ENCODE measurements at regions not wholly inside any gene's neighbourhood (a gene's known extent, or its start where the extent isn't known, plus 50 kb on each side); places are given as distances from the start of the nearest gene placed in this dataset.

GRCh38 chr9:78896479-78896878 is 599.6 kb downstream of the PSAT1 start:
- Histone ChIP-seq H3K4me3 (ENCODE audit: control insufficient read depth in 1 of 7, extremely low read depth in 1 of 7, insufficient read depth in 4 of 7, low read depth in 2 of 7, low read length in 6 of 7) (no peak overlapping the region), H3K4me1 (ENCODE audit: control extremely low read depth in 1 of 4, control insufficient read depth in 4 of 4, insufficient read depth in 4 of 4, low read length in 3 of 4) (no peaks in the 10 kb centered on the region), H3K27me3 (replicated peaks in 2 of 5; ENCODE audit: control insufficient read depth in 4 of 5, insufficient read depth in 5 of 5, low read length in 4 of 5) (no peaks in the 10 kb centered on the region), H3K36me3 (ENCODE audit: control insufficient read depth in 4 of 4, insufficient read depth in 4 of 4, low read length in 3 of 4) (no peaks in the 10 kb centered on the region), H3K9me3 (ENCODE audit: control extremely low read depth in 1 of 5, control insufficient read depth in 4 of 5, insufficient read depth in 2 of 5, low read depth in 1 of 5, low read length in 4 of 5) (peaks cover 0 to 1% (median 0%) of the 10 kb centered on the region in 5 experiments), H3K27ac (ENCODE audit: insufficient read depth in 1 of 2, low read depth in 1 of 2, low read length in 2 of 2, poor library complexity in 1 of 2, severe bottlenecking in 2 of 2) (no peak overlapping the region)
- DNase-seq, result no peak
- CTCF ChIA-PET, result no interaction called here
- WGBS (ENCODE audit: insufficient coverage), result no CpG with 5 or more reads among the region's 1 CpG
- POLR2A ChIA-PET, result no interaction called here

- Histone ChIP-seq H3K4me1 (ENCODE audit: control extremely low read depth in 1 of 4, control insufficient read depth in 4 of 4, insufficient read depth in 4 of 4, low read length in 3 of 4) (no peaks in the 10 kb centered on the region), H3K9me3 (ENCODE audit: control extremely low read depth in 1 of 5, control insufficient read depth in 4 of 5, insufficient read depth in 2 of 5, low read depth in 1 of 5, low read length in 4 of 5) (peaks cover 0 to 1% (median 0%) of the 10 kb centered on the region in 5 experiments), H3K36me3 (ENCODE audit: control insufficient read depth in 4 of 4, insufficient read depth in 4 of 4, low read length in 3 of 4) (no peaks in the 10 kb centered on the region), H3K4me3 (ENCODE audit: control insufficient read depth in 1 of 7, extremely low read depth in 1 of 7, insufficient read depth in 4 of 7, low read depth in 2 of 7, low read length in 6 of 7) (no peak overlapping the region), H3K27ac (ENCODE audit: insufficient read depth in 1 of 2, low read depth in 1 of 2, low read length in 2 of 2, poor library complexity in 1 of 2, severe bottlenecking in 2 of 2) (no peak overlapping the region), H3K27me3 (replicated peaks in 2 of 5; ENCODE audit: control insufficient read depth in 4 of 5, insufficient read depth in 5 of 5, low read length in 4 of 5) (no peaks in the 10 kb centered on the region)
- ChIA-PET POLR2A (no interaction called here), CTCF (no interaction called here)
- no peak for DNase-seq
- no CpG with 5 or more reads among the region's 1 CpG for WGBS (ENCODE audit: insufficient coverage)
Observed at GRCh38 chr9:78898234-78898633, 601.3 kb downstream of the PSAT1 start.

- Histone ChIP-seq H3K9me3 (ENCODE audit: control extremely low read depth in 1 of 5, control insufficient read depth in 4 of 5, insufficient read depth in 2 of 5, low read depth in 1 of 5, low read length in 4 of 5) (peaks cover 0 to 1% (median 0%) of the 10 kb centered on the region in 5 experiments), H3K4me3 (ENCODE audit: control insufficient read depth in 1 of 7, extremely low read depth in 1 of 7, insufficient read depth in 4 of 7, low read depth in 2 of 7, low read length in 6 of 7) (no peak overlapping the region), H3K36me3 (ENCODE audit: control insufficient read depth in 4 of 4, insufficient read depth in 4 of 4, low read length in 3 of 4) (no peaks in the 10 kb centered on the region), H3K27me3 (replicated peaks in 2 of 5; ENCODE audit: control insufficient read depth in 4 of 5, insufficient read depth in 5 of 5, low read length in 4 of 5) (no peaks in the 10 kb centered on the region), H3K27ac (ENCODE audit: insufficient read depth in 1 of 2, low read depth in 1 of 2, low read length in 2 of 2, poor library complexity in 1 of 2, severe bottlenecking in 2 of 2) (no peak overlapping the region), H3K4me1 (ENCODE audit: control extremely low read depth in 1 of 4, control insufficient read depth in 4 of 4, insufficient read depth in 4 of 4, low read length in 3 of 4) (no peaks in the 10 kb centered on the region)
- no peak for DNase-seq
- 96% methylated on average over 4 of the region's 6 CpGs for WGBS (ENCODE audit: insufficient coverage)
- POLR2A ChIA-PET, result no interaction called here
- CTCF ChIA-PET, result no interaction called here
Observed at GRCh38 chr9:78899006-78899405, 602.1 kb downstream of the PSAT1 start.

- CTCF ChIA-PET, result no interaction called here
- H3K4me3 ChIP-seq (ENCODE audit: control insufficient read depth in 1 of 7, extremely low read depth in 1 of 7, insufficient read depth in 4 of 7, low read depth in 2 of 7, low read length in 6 of 7), result no peak overlapping the region
- DNase-seq, result no peak
- no peaks in the 10 kb centered on the region for H3K27me3 ChIP-seq (replicated peaks in 2 of 5; ENCODE audit: control insufficient read depth in 4 of 5, insufficient read depth in 5 of 5, low read length in 4 of 5)
- no CpG with 5 or more reads among the region's 1 CpG for WGBS (ENCODE audit: insufficient coverage)
- H3K9me3 ChIP-seq (ENCODE audit: control extremely low read depth in 1 of 5, control insufficient read depth in 4 of 5, insufficient read depth in 2 of 5, low read depth in 1 of 5, low read length in 4 of 5), result peaks cover 0 to 1% (median 0%) of the 10 kb centered on the region in 5 experiments
- no peaks in the 10 kb centered on the region for H3K4me1 ChIP-seq (ENCODE audit: control extremely low read depth in 1 of 4, control insufficient read depth in 4 of 4, insufficient read depth in 4 of 4, low read length in 3 of 4)
- H3K27ac ChIP-seq (ENCODE audit: insufficient read depth in 1 of 2, low read depth in 1 of 2, low read length in 2 of 2, poor library complexity in 1 of 2, severe bottlenecking in 2 of 2), result no peak overlapping the region
- POLR2A ChIA-PET, result no interaction called here
- H3K36me3 ChIP-seq (ENCODE audit: control insufficient read depth in 4 of 4, insufficient read depth in 4 of 4, low read length in 3 of 4), result no peaks in the 10 kb centered on the region
Observed at GRCh38 chr9:78900500-78900899, 603.6 kb downstream of the PSAT1 start.

DNA sequence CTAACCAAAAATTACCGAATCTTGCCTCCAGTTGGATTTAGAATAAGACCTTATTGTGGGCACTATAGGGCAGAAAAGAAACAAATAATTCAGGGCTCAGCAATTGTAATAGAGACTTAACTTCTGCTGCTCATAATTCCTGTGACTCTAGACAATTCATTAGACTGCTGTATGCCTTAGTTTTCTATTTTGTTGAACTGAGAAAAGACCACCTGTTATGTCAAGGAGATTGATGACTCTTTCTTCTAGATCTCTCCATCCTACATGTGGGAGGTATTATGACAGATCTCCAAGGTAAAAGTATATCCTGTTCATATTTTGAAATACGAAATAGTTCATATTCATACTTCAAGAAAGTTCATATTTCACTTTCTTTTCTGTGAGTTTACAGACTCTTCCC is 605.1 kb downstream of the PSAT1 start:
- Histone ChIP-seq H3K4me3 (ENCODE audit: control insufficient read depth in 1 of 7, extremely low read depth in 1 of 7, insufficient read depth in 4 of 7, low read depth in 2 of 7, low read length in 6 of 7) (no peak overlapping the region), H3K9me3 (ENCODE audit: control extremely low read depth in 1 of 5, control insufficient read depth in 4 of 5, insufficient read depth in 2 of 5, low read depth in 1 of 5, low read length in 4 of 5) (peaks cover 0 to 1% (median 0%) of the 10 kb centered on the region in 5 experiments), H3K4me1 (ENCODE audit: control extremely low read depth in 1 of 4, control insufficient read depth in 4 of 4, insufficient read depth in 4 of 4, low read length in 3 of 4) (no peaks in the 10 kb centered on the region), H3K27me3 (replicated peaks in 2 of 5; ENCODE audit: control insufficient read depth in 4 of 5, insufficient read depth in 5 of 5, low read length in 4 of 5) (no peaks in the 10 kb centered on the region), H3K36me3 (ENCODE audit: control insufficient read depth in 4 of 4, insufficient read depth in 4 of 4, low read length in 3 of 4) (no peaks in the 10 kb centered on the region), H3K27ac (ENCODE audit: insufficient read depth in 1 of 2, low read depth in 1 of 2, low read length in 2 of 2, poor library complexity in 1 of 2, severe bottlenecking in 2 of 2) (no peak overlapping the region)
- WGBS (ENCODE audit: insufficient coverage), result 83% methylated on average over 1 of the region's 2 CpGs
- CTCF ChIA-PET, result no interaction called here
- no peak for DNase-seq
- POLR2A ChIA-PET, result no interaction called here

GRCh38 chr9:78903581-78903980 is 606.7 kb downstream of the PSAT1 start:
- ChIA-PET CTCF (no interaction called here), POLR2A (no interaction called here)
- Histone ChIP-seq H3K4me3 (ENCODE audit: control insufficient read depth in 1 of 7, extremely low read depth in 1 of 7, insufficient read depth in 4 of 7, low read depth in 2 of 7, low read length in 6 of 7) (no peak overlapping the region), H3K27ac (ENCODE audit: insufficient read depth in 1 of 2, low read depth in 1 of 2, low read length in 2 of 2, poor library complexity in 1 of 2, severe bottlenecking in 2 of 2) (no peak overlapping the region), H3K4me1 (ENCODE audit: control extremely low read depth in 1 of 4, control insufficient read depth in 4 of 4, insufficient read depth in 4 of 4, low read length in 3 of 4) (no peaks in the 10 kb centered on the region), H3K36me3 (ENCODE audit: control insufficient read depth in 4 of 4, insufficient read depth in 4 of 4, low read length in 3 of 4) (no peaks in the 10 kb centered on the region), H3K27me3 (replicated peaks in 2 of 5; ENCODE audit: control insufficient read depth in 4 of 5, insufficient read depth in 5 of 5, low read length in 4 of 5) (no peaks in the 10 kb centered on the region), H3K9me3 (ENCODE audit: control extremely low read depth in 1 of 5, control insufficient read depth in 4 of 5, insufficient read depth in 2 of 5, low read depth in 1 of 5, low read length in 4 of 5) (peaks cover 0 to 1% (median 0%) of the 10 kb centered on the region in 5 experiments)
- no peak for DNase-seq

GRCh38 chr9:78904686-78905085 is 607.8 kb downstream of the PSAT1 start:
- CTCF ChIA-PET, result no interaction called here
- H3K27ac ChIP-seq (ENCODE audit: insufficient read depth in 1 of 2, low read depth in 1 of 2, low read length in 2 of 2, poor library complexity in 1 of 2, severe bottlenecking in 2 of 2), result no peak overlapping the region

More at GRCh38 chr9:78904686-78905085, 607.8 kb downstream of the PSAT1 start:
- H3K36me3 ChIP-seq (ENCODE audit: control insufficient read depth in 4 of 4, insufficient read depth in 4 of 4, low read length in 3 of 4), result no peaks in the 10 kb centered on the region
- H3K9me3 ChIP-seq (ENCODE audit: control extremely low read depth in 1 of 5, control insufficient read depth in 4 of 5, insufficient read depth in 2 of 5, low read depth in 1 of 5, low read length in 4 of 5), result peaks cover 0 to 1% (median 0%) of the 10 kb centered on the region in 5 experiments
- H3K27me3 ChIP-seq (replicated peaks in 2 of 5; ENCODE audit: control insufficient read depth in 4 of 5, insufficient read depth in 5 of 5, low read length in 4 of 5), result no peaks in the 10 kb centered on the region
- no peak overlapping the region for H3K4me3 ChIP-seq (ENCODE audit: control insufficient read depth in 1 of 7, extremely low read depth in 1 of 7, insufficient read depth in 4 of 7, low read depth in 2 of 7, low read length in 6 of 7)
- DNase-seq, result no peak
- H3K4me1 ChIP-seq (ENCODE audit: control extremely low read depth in 1 of 4, control insufficient read depth in 4 of 4, insufficient read depth in 4 of 4, low read length in 3 of 4), result no peaks in the 10 kb centered on the region
- POLR2A ChIA-PET, result no interaction called here

Data from common myeloid progenitor, CD34-positive (primary cell).